ENCODE measurements at regions not wholly inside any gene's neighbourhood (a gene's known extent, or its start where the extent isn't known, plus 50 kb on each side); places are given as distances from the start of the nearest gene placed in this dataset.
A peak's percentile ranks its signal among the peaks of the same experiment; 100 is the strongest.

- Histone ChIP-seq H3K4me1 (peaks cover 0 to 11% (median 0%) of the 10 kb centered on the region in 4 donors), H3K27ac (peak overlapping the region in 1 of 3 donors; percentile 13), H3K27me3 (no peaks in the 10 kb centered on the region), H3K36me3 (no peaks in the 10 kb centered on the region), H3K9me3 (no peaks in the 10 kb centered on the region), H3K4me3 (no peak overlapping the region)
- no peak for DNase-seq
- TF ChIP-seq, protein P1, sequence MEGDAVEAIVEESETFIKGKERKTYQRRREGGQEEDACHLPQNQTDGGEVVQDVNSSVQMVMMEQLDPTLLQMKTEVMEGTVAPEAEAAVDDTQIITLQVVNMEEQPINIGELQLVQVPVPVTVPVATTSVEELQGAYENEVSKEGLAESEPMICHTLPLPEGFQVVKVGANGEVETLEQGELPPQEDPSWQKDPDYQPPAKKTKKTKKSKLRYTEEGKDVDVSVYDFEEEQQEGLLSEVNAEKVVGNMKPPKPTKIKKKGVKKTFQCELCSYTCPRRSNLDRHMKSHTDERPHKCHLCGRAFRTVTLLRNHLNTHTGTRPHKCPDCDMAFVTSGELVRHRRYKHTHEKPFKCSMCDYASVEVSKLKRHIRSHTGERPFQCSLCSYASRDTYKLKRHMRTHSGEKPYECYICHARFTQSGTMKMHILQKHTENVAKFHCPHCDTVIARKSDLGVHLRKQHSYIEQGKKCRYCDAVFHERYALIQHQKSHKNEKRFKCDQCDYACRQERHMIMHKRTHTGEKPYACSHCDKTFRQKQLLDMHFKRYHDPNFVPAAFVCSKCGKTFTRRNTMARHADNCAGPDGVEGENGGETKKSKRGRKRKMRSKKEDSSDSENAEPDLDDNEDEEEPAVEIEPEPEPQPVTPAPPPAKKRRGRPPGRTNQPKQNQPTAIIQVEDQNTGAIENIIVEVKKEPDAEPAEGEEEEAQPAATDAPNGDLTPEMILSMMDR (IDR thresholded peaks at IDR 0.05): no peak
- TF ChIP-seq POLR2A (IDR thresholded peaks at IDR 0.05): no peak
- 16% methylated on average over 4 of the region's 4 CpGs for WGBS (ENCODE audit: insufficient coverage, low coverage, low lambda C conversion rate, missing lambda C conversion rate)
- peak; percentile 77 to 91 (median 88) for ATAC-seq
- intact Hi-C loops (cut with DNase I): no loop called here
Observed at GRCh38 chr12:95396849-95397468, 77.0 kb upstream of the METAP2 start.

DNA sequence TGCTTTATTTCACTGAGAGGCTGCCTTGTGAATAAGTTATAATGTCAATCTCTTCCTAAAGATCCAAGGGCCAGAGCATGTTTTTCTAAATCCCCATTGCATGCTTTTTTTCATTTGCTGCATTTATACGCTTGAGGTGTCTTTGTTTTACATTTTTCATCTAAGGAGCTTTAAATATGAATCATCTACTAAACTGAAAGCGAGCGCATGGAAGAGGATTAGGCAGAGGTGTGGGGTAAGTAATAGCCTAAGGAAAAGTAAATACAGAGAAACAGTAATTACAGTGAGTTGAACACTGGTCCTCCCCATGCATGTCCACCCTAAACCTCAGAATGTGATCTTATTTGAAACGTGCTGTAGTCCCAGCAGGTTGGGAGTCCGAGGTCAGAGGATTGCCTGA lies 76.4 kb upstream of the METAP2 start:
- Histone ChIP-seq H3K9me3 (no peaks in the 10 kb centered on the region), H3K27ac (no peak overlapping the region), H3K4me3 (no peak overlapping the region), H3K4me1 (peaks cover 0 to 11% (median 0%) of the 10 kb centered on the region in 4 donors), H3K36me3 (no peaks in the 10 kb centered on the region), H3K27me3 (no peaks in the 10 kb centered on the region)
- intact Hi-C loops (cut with DNase I): no loop called here
- DNase-seq (no peak), ATAC-seq (no peak)
- 72% methylated on average over 5 of the region's 5 CpGs for WGBS (ENCODE audit: insufficient coverage, low coverage, low lambda C conversion rate, missing lambda C conversion rate)
- TF ChIP-seq, protein P1 (IDR thresholded peaks at IDR 0.05): no peak
- TF ChIP-seq POLR2A (IDR thresholded peaks at IDR 0.05): no peak

- H3K27ac ChIP-seq: no peak overlapping the region
- no peak for ATAC-seq
- no peaks in the 10 kb centered on the region for H3K27me3 ChIP-seq
- H3K9me3 ChIP-seq: no peaks in the 10 kb centered on the region
- WGBS (ENCODE audit: insufficient coverage, low coverage, low lambda C conversion rate, missing lambda C conversion rate): 100% methylated on average over 1 of the region's 4 CpGs
- no peak for DNase-seq
- TF ChIP-seq POLR2A (IDR thresholded peaks at IDR 0.05): no peak
- TF ChIP-seq, protein P1 (IDR thresholded peaks at IDR 0.05): no peak
- H3K36me3 ChIP-seq: no peaks in the 10 kb centered on the region
- H3K4me1 ChIP-seq: peaks cover 0 to 4% (median 0%) of the 10 kb centered on the region in 4 donors
- intact Hi-C loops (cut with DNase I): no loop called here
- no peak overlapping the region for H3K4me3 ChIP-seq
Observed at GRCh38 chr12:95402096-95402495, 71.9 kb upstream of the METAP2 start.

DNA sequence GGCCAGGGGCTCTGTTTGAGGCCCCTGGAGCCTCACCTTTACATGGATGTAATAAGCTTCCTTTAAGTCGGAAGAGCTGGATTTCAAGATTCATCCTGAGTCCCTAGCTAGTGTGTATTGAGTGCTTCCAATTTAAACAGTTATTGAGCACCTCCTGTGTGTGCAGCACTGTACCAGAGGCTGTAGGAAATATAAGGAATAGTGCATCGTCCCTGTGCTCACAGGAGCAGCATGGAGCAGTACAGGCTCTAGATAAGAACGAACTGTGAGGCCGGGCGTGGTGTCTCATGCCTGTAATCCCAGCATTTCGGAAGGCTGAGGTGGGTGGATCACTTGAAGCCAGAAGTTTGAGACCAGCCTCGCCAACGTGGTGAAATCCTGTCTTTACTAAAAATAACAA lies 65.8 kb upstream of the METAP2 start:
- Histone ChIP-seq H3K4me3 (no peak overlapping the region), H3K27me3 (no peaks in the 10 kb centered on the region), H3K36me3 (no peaks in the 10 kb centered on the region), H3K27ac (no peak overlapping the region), H3K4me1 (no peaks in the 10 kb centered on the region), H3K9me3 (no peaks in the 10 kb centered on the region)
- DNase-seq: no peak
- intact Hi-C loops (cut with DNase I): no loop called here
- WGBS (ENCODE audit: insufficient coverage, low coverage, low lambda C conversion rate, missing lambda C conversion rate): 82% methylated on average over 8 of the region's 8 CpGs
- TF ChIP-seq POLR2A (IDR thresholded peaks at IDR 0.05): no peak
- TF ChIP-seq, protein P1 (IDR thresholded peaks at IDR 0.05): no peak
- no peak for ATAC-seq

All from right lobe of liver (tissue), 6 donors.